ENCODE measurements at regions not wholly inside any gene's neighbourhood (a gene's known extent, or its start where the extent isn't known, plus 50 kb on each side); places are given as distances from the start of the nearest gene placed in this dataset.

- TF ChIP-seq CTCF (IDR thresholded peaks at IDR 0.05) (no peak), POLR2AphosphoS5 (IDR thresholded peaks at IDR 0.05) (no peak), POLR2A (IDR thresholded peaks at IDR 0.05) (no peak)
Measured at GRCh38 chr1:80847904-80848303, 952.8 kb upstream of the ADGRL2 start.

All from breast epithelium (tissue), 3 donors.